T-helper 17 cell (primary cell): ENCODE measurements at regions not wholly inside any gene's neighbourhood (a gene's known extent, or its start where the extent isn't known, plus 50 kb on each side); places are given as distances from the start of the nearest gene placed in this dataset.

ENCODE experiments used
- ATAC-seq: fragments of 150-1000 bp; cut with Tn5 transposase; 2 replicates; pipeline ENCODE4 v1.10.0; 2021; ENCODE audit warnings: mild to moderate bottlenecking, moderate library complexity
- DNase-seq, 3 donors: peaks; one replicate each; pipeline versions ENCODE4 v3.0.0 to v3.0.0-alpha.2; 2020 to 2021
- H3K9me3 ChIP-seq: one replicate; pipeline ENCODE4 v1.7.0; 2013; ENCODE audit warnings: low read length, mild to moderate bottlenecking; ENCODE audit not compliant: control insufficient read depth, poor library complexity, severe bottlenecking
- H3K27ac Mint-ChIP-seq: one replicate; pipeline ENCODE4 v1.8.0; 2022; ENCODE audit warnings: mild to moderate bottlenecking, moderate library complexity, mixed read lengths
- H3K27me3 Mint-ChIP-seq: one replicate; pipeline ENCODE4 v1.8.0; 2022; ENCODE audit warnings: mixed read lengths
- H3K36me3 Mint-ChIP-seq: one replicate; pipeline ENCODE4 v1.8.0; 2022; ENCODE audit warnings: low read depth, mixed read lengths
- H3K4me1 Mint-ChIP-seq: one replicate; pipeline ENCODE4 v1.8.0; 2022; ENCODE audit warnings: mild to moderate bottlenecking, mixed read lengths
- H3K4me3 Mint-ChIP-seq: one replicate; pipeline ENCODE4 v1.8.0; 2022; ENCODE audit warnings: mild to moderate bottlenecking, moderate library complexity, mixed read lengths

- DNase-seq = no peak
- Mint-ChIP-seq H3K36me3 (no peaks in the 10 kb centered on the region), H3K27me3 (no peaks in the 10 kb centered on the region), H3K27ac (no peak overlapping the region), H3K4me3 (no peak overlapping the region), H3K4me1 (no peaks in the 10 kb centered on the region)
- no peak for ATAC-seq
- no peaks in the 10 kb centered on the region for H3K9me3 ChIP-seq
Measured at GRCh38 chr14:42159138-42159537, 552.5 kb downstream of the LRFN5 start.

- Mint-ChIP-seq H3K4me1 (no peaks in the 10 kb centered on the region), H3K27ac (no peak overlapping the region), H3K27me3 (no peaks in the 10 kb centered on the region), H3K36me3 (no peaks in the 10 kb centered on the region), H3K4me3 (no peak overlapping the region)
- DNase-seq (no peak), ATAC-seq (no peak)
- H3K9me3 ChIP-seq = no peaks in the 10 kb centered on the region
Measured at GRCh38 chr14:42149609-42150261, 543.1 kb downstream of the LRFN5 start.

- Mint-ChIP-seq H3K36me3 (no peaks in the 10 kb centered on the region), H3K27me3 (no peaks in the 10 kb centered on the region), H3K4me3 (no peak overlapping the region), H3K27ac (no peak overlapping the region), H3K4me1 (no peaks in the 10 kb centered on the region)
- no peak for ATAC-seq
- H3K9me3 ChIP-seq = no peaks in the 10 kb centered on the region
- DNase-seq = no peak
Measured at GRCh38 chr14:42145766-42146165, 539.1 kb downstream of the LRFN5 start.

- DNase-seq = no peak
- no peak for ATAC-seq
- Mint-ChIP-seq H3K27me3 (no peaks in the 10 kb centered on the region), H3K27ac (no peak overlapping the region), H3K4me3 (no peak overlapping the region), H3K36me3 (no peaks in the 10 kb centered on the region), H3K4me1 (no peaks in the 10 kb centered on the region)
- no peaks in the 10 kb centered on the region for H3K9me3 ChIP-seq
Measured at GRCh38 chr14:42143114-42143513, 536.4 kb downstream of the LRFN5 start.

- H3K9me3 ChIP-seq = no peaks in the 10 kb centered on the region
- no peaks in the 10 kb centered on the region for H3K27me3 Mint-ChIP-seq
- H3K4me3 Mint-ChIP-seq = no peak overlapping the region
- H3K4me1 Mint-ChIP-seq = no peaks in the 10 kb centered on the region
- ATAC-seq (no peak), DNase-seq (no peak)
- no peak overlapping the region for H3K27ac Mint-ChIP-seq
- no peaks in the 10 kb centered on the region for H3K36me3 Mint-ChIP-seq
Measured at GRCh38 chr14:42141328-42141727, 534.7 kb downstream of the LRFN5 start.

GRCh38 chr14:42140831-42141279 lies 534.2 kb downstream of the LRFN5 start:
- ATAC-seq (no peak), DNase-seq (no peak)
- H3K36me3 Mint-ChIP-seq = no peaks in the 10 kb centered on the region
- no peak overlapping the region for H3K27ac Mint-ChIP-seq
- H3K4me1 Mint-ChIP-seq = no peaks in the 10 kb centered on the region
- H3K4me3 Mint-ChIP-seq = no peak overlapping the region
- no peaks in the 10 kb centered on the region for H3K9me3 ChIP-seq
- H3K27me3 Mint-ChIP-seq = no peaks in the 10 kb centered on the region

- no peaks in the 10 kb centered on the region for H3K4me1 Mint-ChIP-seq
- no peak overlapping the region for H3K4me3 Mint-ChIP-seq
- no peak overlapping the region for H3K27ac Mint-ChIP-seq
- no peaks in the 10 kb centered on the region for H3K9me3 ChIP-seq
- ATAC-seq = no peak
- no peak for DNase-seq
- H3K27me3 Mint-ChIP-seq = no peaks in the 10 kb centered on the region
- H3K36me3 Mint-ChIP-seq = no peaks in the 10 kb centered on the region
Measured at GRCh38 chr14:42140001-42140400, 533.3 kb downstream of the LRFN5 start.

- no peak for DNase-seq
- Mint-ChIP-seq H3K27me3 (no peaks in the 10 kb centered on the region), H3K27ac (no peak overlapping the region), H3K4me3 (no peak overlapping the region), H3K4me1 (no peaks in the 10 kb centered on the region), H3K36me3 (no peaks in the 10 kb centered on the region)
- H3K9me3 ChIP-seq = no peaks in the 10 kb centered on the region
- no peak for ATAC-seq
Measured at GRCh38 chr14:42138406-42138805, 531.7 kb downstream of the LRFN5 start.

GRCh38 chr14:42130815-42131214 lies 524.1 kb downstream of the LRFN5 start:
- Mint-ChIP-seq H3K27ac (no peak overlapping the region), H3K36me3 (no peaks in the 10 kb centered on the region), H3K27me3 (no peaks in the 10 kb centered on the region), H3K4me3 (no peak overlapping the region), H3K4me1 (no peaks in the 10 kb centered on the region)
- H3K9me3 ChIP-seq = no peaks in the 10 kb centered on the region
- ATAC-seq (no peak), DNase-seq (no peak)

GRCh38 chr14:42123526-42123925 lies 516.9 kb downstream of the LRFN5 start:
- Mint-ChIP-seq H3K4me1 (no peaks in the 10 kb centered on the region), H3K36me3 (no peaks in the 10 kb centered on the region), H3K27me3 (no peaks in the 10 kb centered on the region), H3K27ac (no peak overlapping the region), H3K4me3 (no peak overlapping the region)
- H3K9me3 ChIP-seq = no peaks in the 10 kb centered on the region
- DNase-seq = no peak
- ATAC-seq = no peak

- H3K27ac Mint-ChIP-seq = no peak overlapping the region
- H3K9me3 ChIP-seq = peaks cover 3% of the 10 kb centered on the region
- no peaks in the 10 kb centered on the region for H3K27me3 Mint-ChIP-seq
- H3K4me3 Mint-ChIP-seq = no peak overlapping the region
- H3K4me1 Mint-ChIP-seq = no peaks in the 10 kb centered on the region
- DNase-seq = no peak
- H3K36me3 Mint-ChIP-seq = no peaks in the 10 kb centered on the region
- no peak for ATAC-seq
Measured at GRCh38 chr14:42113358-42114069, 506.8 kb downstream of the LRFN5 start.

- DNase-seq (no peak), ATAC-seq (no peak)
- no peak overlapping the region for H3K27ac Mint-ChIP-seq
- no peaks in the 10 kb centered on the region for H3K4me1 Mint-ChIP-seq
- no peaks in the 10 kb centered on the region for H3K27me3 Mint-ChIP-seq
- H3K36me3 Mint-ChIP-seq = no peaks in the 10 kb centered on the region
- peaks cover 3% of the 10 kb centered on the region for H3K9me3 ChIP-seq
- H3K4me3 Mint-ChIP-seq = no peak overlapping the region
Measured at GRCh38 chr14:42112108-42112507, 505.4 kb downstream of the LRFN5 start.

GRCh38 chr14:42111355-42111754 lies 504.7 kb downstream of the LRFN5 start:
- H3K27ac Mint-ChIP-seq = no peak overlapping the region
- H3K9me3 ChIP-seq = peaks cover 3% of the 10 kb centered on the region
- H3K4me1 Mint-ChIP-seq = no peaks in the 10 kb centered on the region
- H3K27me3 Mint-ChIP-seq = no peaks in the 10 kb centered on the region
- DNase-seq = no peak
- no peak overlapping the region for H3K4me3 Mint-ChIP-seq
- H3K36me3 Mint-ChIP-seq = no peaks in the 10 kb centered on the region
- no peak for ATAC-seq

- H3K4me1 Mint-ChIP-seq = no peaks in the 10 kb centered on the region
- ATAC-seq (no peak), DNase-seq (no peak)
- no peak overlapping the region for H3K4me3 Mint-ChIP-seq
- H3K27ac Mint-ChIP-seq = no peak overlapping the region
- H3K9me3 ChIP-seq = peaks cover 3% of the 10 kb centered on the region
- no peaks in the 10 kb centered on the region for H3K36me3 Mint-ChIP-seq
- no peaks in the 10 kb centered on the region for H3K27me3 Mint-ChIP-seq
Measured at GRCh38 chr14:42110167-42110566, 503.5 kb downstream of the LRFN5 start.
